Left ventricle myocardium inferior (tissue), 1 donor: ENCODE measurements at regions not wholly inside any gene's neighbourhood (a gene's known extent, or its start where the extent isn't known, plus 50 kb on each side); places are given as distances from the start of the nearest gene placed in this dataset.
"Not testable (repeated sequence)": the region's sequence is repeated elsewhere in the genome, so short reads cannot be mapped to it uniquely, and the experiment has no call there.

ENCODE experiments used
- DNase-seq: peaks from one replicate; pipeline ENCODE4 v3.0.0-alpha.2; 2020
- H3K27ac ChIP-seq: fragments of 200-600 bp; replicated peaks from 2 replicates; pipeline ENCODE4 v1.8.0; 2021
- H3K27me3 ChIP-seq: fragments of 200-600 bp; 2 replicates; pipeline ENCODE4 v1.8.0; 2021; ENCODE audit warnings: low read depth
- H3K36me3 ChIP-seq: fragments of 200-600 bp; 2 replicates; pipeline ENCODE4 v1.8.0; 2021
- H3K4me1 ChIP-seq: fragments of 200-600 bp; 2 replicates; pipeline ENCODE4 v1.8.0; 2021
- H3K4me3 ChIP-seq: fragments of 200-600 bp; 2 replicates; pipeline ENCODE4 v1.8.0; 2021; ENCODE audit warnings: mild to moderate bottlenecking, moderate library complexity
- H3K9me3 ChIP-seq: fragments of 200-600 bp; replicated peaks from 2 replicates; pipeline ENCODE4 v1.8.0; 2021
- CTCF ChIP-seq: fragments of 200-600 bp; IDR thresholded peaks from 2 replicates; pipeline ENCODE4 v1.8.0; 2021; ENCODE audit warnings: antibody characterized with exemption, mild to moderate bottlenecking, borderline replicate concordance
- intact Hi-C: fragments of 100-400 bp; cut with micrococcal nuclease; formaldehyde crosslinking; loops from one replicate; pipeline ENCODE4 v1.11.0; 2022
- donor health status: DM: no; HTN: yes; CAD: no; lungs with severe emphysema.

- no peaks in the 10 kb centered on the region for H3K27me3 ChIP-seq
- H3K36me3 ChIP-seq = no peaks in the 10 kb centered on the region
- TF ChIP-seq CTCF = no peak
- no peak overlapping the region for H3K27ac ChIP-seq
- no peak for DNase-seq
- H3K9me3 ChIP-seq = peaks cover 22% of the 10 kb centered on the region
- no peaks in the 10 kb centered on the region for H3K4me1 ChIP-seq
- H3K4me3 ChIP-seq = no peak overlapping the region
- intact Hi-C loops = no loop called here
Measured at GRCh38 chr18:38796762-38797161, 1231.2 kb upstream of the CELF4 start.

- no peak for TF ChIP-seq CTCF
- no peaks in the 10 kb centered on the region for H3K4me1 ChIP-seq
- no peaks in the 10 kb centered on the region for H3K9me3 ChIP-seq
- no peaks in the 10 kb centered on the region for H3K27me3 ChIP-seq
- H3K36me3 ChIP-seq = no peaks in the 10 kb centered on the region
- H3K27ac ChIP-seq = no peak overlapping the region
- no peak for DNase-seq
- intact Hi-C loops = no loop called here
- no peak overlapping the region for H3K4me3 ChIP-seq
Measured at GRCh38 chr18:38792731-38793130, 1227.1 kb upstream of the CELF4 start.

GRCh38 chr18:38790786-38791185, 1225.2 kb upstream of the CELF4 start:
- Histone ChIP-seq H3K27ac (no peak overlapping the region), H3K4me3 (no peak overlapping the region), H3K27me3 (no peaks in the 10 kb centered on the region), H3K9me3 (peaks cover 13% of the 10 kb centered on the region), H3K36me3 (no peaks in the 10 kb centered on the region), H3K4me1 (no peaks in the 10 kb centered on the region)
- TF ChIP-seq CTCF = no peak
- DNase-seq = no peak
- intact Hi-C loops = no loop called here

- no peak for DNase-seq
- no peak overlapping the region for H3K27ac ChIP-seq
- peaks cover 14% of the 10 kb centered on the region for H3K9me3 ChIP-seq
- intact Hi-C loops = no loop called here
- H3K27me3 ChIP-seq = no peaks in the 10 kb centered on the region
- no peak overlapping the region for H3K4me3 ChIP-seq
- TF ChIP-seq CTCF = peak; percentile 28
- H3K36me3 ChIP-seq = no peaks in the 10 kb centered on the region
- no peaks in the 10 kb centered on the region for H3K4me1 ChIP-seq
Measured at GRCh38 chr18:38790303-38790702, 1224.7 kb upstream of the CELF4 start.

GRCh38 chr18:38789141-38789540, 1223.5 kb upstream of the CELF4 start:
- H3K27me3 ChIP-seq = no peaks in the 10 kb centered on the region
- H3K4me1 ChIP-seq = no peaks in the 10 kb centered on the region
- H3K9me3 ChIP-seq = peaks cover 14% of the 10 kb centered on the region
- no peaks in the 10 kb centered on the region for H3K36me3 ChIP-seq
- TF ChIP-seq CTCF = no peak
- H3K27ac ChIP-seq = no peak overlapping the region
- DNase-seq = no peak
- intact Hi-C loops = no loop called here
- H3K4me3 ChIP-seq = no peak overlapping the region

- Histone ChIP-seq H3K36me3 (no peaks in the 10 kb centered on the region), H3K4me3 (no peak overlapping the region), H3K27ac (no peak overlapping the region), H3K27me3 (no peaks in the 10 kb centered on the region), H3K9me3 (peaks cover 18% of the 10 kb centered on the region), H3K4me1 (no peaks in the 10 kb centered on the region)
- no peak for TF ChIP-seq CTCF
- DNase-seq = no peak
- intact Hi-C loops = no loop called here
Measured at GRCh38 chr18:38786906-38787305, 1221.3 kb upstream of the CELF4 start.

- H3K4me1 ChIP-seq, DNase-seq, intact Hi-C loops, H3K36me3 ChIP-seq, H3K9me3 ChIP-seq, H3K4me3 ChIP-seq, H3K27me3 ChIP-seq, H3K27ac ChIP-seq: not testable (repeated sequence)
Measured at GRCh38 chr18:38771620-38772019, 1206.0 kb upstream of the CELF4 start.
